Lung (tissue), 11 donors: ENCODE measurements at regions not wholly inside any gene's neighbourhood (a gene's known extent, or its start where the extent isn't known, plus 50 kb on each side); places are given as distances from the start of the nearest gene placed in this dataset.
A peak's percentile ranks its signal among the peaks of the same experiment; 100 is the strongest.

Experiments
- ATAC-seq: fragments of 200-7000 bp; cut with Tn5 transposase; one replicate; pipeline ENCODE4 v1.9.1; 2020; ENCODE audit warnings: moderate number of reproducible peaks; ENCODE audit not compliant: insufficient read depth, low FRiP score
- DNase-seq, 3 donors: peaks; one replicate each; pipeline ENCODE4 v3.0.0-alpha.2; 2013 to 2017
- H3K27ac ChIP-seq, 2 donors: one replicate each; pipeline ENCODE4 v1.5.1; 2013; ENCODE audit warnings: mild to moderate bottlenecking in 2 of 2, moderate library complexity in 2 of 2, control low read depth in 1 of 2, inconsistent platforms in 1 of 2, low read depth in 1 of 2, low read length in 1 of 2
- H3K27me3 ChIP-seq, 3 donors: one replicate each; pipeline ENCODE4 v1.5.1; 2013; ENCODE audit warnings: low read length in 2 of 3; ENCODE audit not compliant: control insufficient read depth in 3 of 3, insufficient read depth in 3 of 3
- H3K36me3 ChIP-seq, 4 donors: one replicate each; pipeline ENCODE4 v1.5.1; 2013; ENCODE audit warnings: low read length in 4 of 4, mild to moderate bottlenecking in 1 of 4, moderate library complexity in 1 of 4; ENCODE audit not compliant: control insufficient read depth in 4 of 4, insufficient read depth in 4 of 4
- H3K4me1 ChIP-seq, 5 donors: one replicate each; pipeline ENCODE4 v1.5.1; 2013; ENCODE audit warnings: low read length in 5 of 5, mild to moderate bottlenecking in 2 of 5, moderate library complexity in 1 of 5; ENCODE audit not compliant: control insufficient read depth in 5 of 5, insufficient read depth in 5 of 5
- H3K4me3 ChIP-seq: one replicate; pipeline ENCODE4 v1.5.1; 2013; ENCODE audit warnings: mild to moderate bottlenecking, control low read depth, moderate library complexity
- H3K9ac ChIP-seq, 2 donors: one replicate each; pipeline ENCODE4 v1.5.1; 2013; ENCODE audit warnings: low read length in 2 of 2, control low read depth in 1 of 2; ENCODE audit not compliant: insufficient read depth in 1 of 2
- H3K9me3 ChIP-seq, 4 donors: one replicate each; pipeline ENCODE4 v1.5.1; 2013; ENCODE audit warnings: low read length in 3 of 4, mild to moderate bottlenecking in 1 of 4, moderate library complexity in 1 of 4; ENCODE audit not compliant: control insufficient read depth in 4 of 4, insufficient read depth in 3 of 4
- CTCF ChIP-seq: IDR thresholded peaks from 2 replicates; pipeline ENCODE4 v1.5.1; 2012; ENCODE audit warnings: mild to moderate bottlenecking; ENCODE audit errors: control extremely low read depth, extremely low read depth
- WGBS, 2 donors: extraction: QIAGEN DNeasy Blood & Tissue Kit; methylation state at CpG; one replicate each; pipeline ENCODE4 v1.1.7; 2013; 5-methylcytosine and 5-hydroxymethylcytosine counted together
- donor health status: control.
- donor health status: control.
- donor health status: Bipolar disorder and iron deficiency.
- donor health status: healthy.
- donor health status: DM: yes; HTN: yes; CAD: no.

- H3K27me3 ChIP-seq = no peaks in the 10 kb centered on the region
- H3K27ac ChIP-seq = no peak overlapping the region
- peaks cover 0 to 16% (median 0%) of the 10 kb centered on the region in 5 donors for H3K4me1 ChIP-seq
- TF ChIP-seq CTCF = no peak
- H3K36me3 ChIP-seq = no peaks in the 10 kb centered on the region
- no peak overlapping the region for H3K4me3 ChIP-seq
- ATAC-seq (no peak), DNase-seq (no peak)
- WGBS, 2 donors = 69 to 92% methylated on average over 2 of the region's 2 CpGs
- H3K9me3 ChIP-seq = peaks cover 0 to 3% (median 0%) of the 10 kb centered on the region in 4 donors
- no peak overlapping the region for H3K9ac ChIP-seq
These were observed 141.9 kb upstream of the PMFBP1 start for GRCh38 chr16:72313903-72314302.

GRCh38 chr16:72312828-72313227, 140.9 kb upstream of the PMFBP1 start:
- Histone ChIP-seq H3K4me1 (peaks cover 0 to 15% (median 0%) of the 10 kb centered on the region in 5 donors), H3K4me3 (no peak overlapping the region), H3K27ac (no peak overlapping the region), H3K9ac (no peak overlapping the region), H3K27me3 (no peaks in the 10 kb centered on the region), H3K36me3 (no peaks in the 10 kb centered on the region), H3K9me3 (peaks cover 0 to 3% (median 0%) of the 10 kb centered on the region in 4 donors)
- TF ChIP-seq CTCF = no peak
- peak; percentile 16 to 69 (median 59) for DNase-seq
- no peak for ATAC-seq
- WGBS, 2 donors = 71 to 82% methylated on average over 4 of the region's 4 CpGs

- Histone ChIP-seq H3K9ac (no peak overlapping the region), H3K27ac (no peak overlapping the region), H3K4me3 (no peak overlapping the region), H3K9me3 (peaks cover 0 to 3% (median 0%) of the 10 kb centered on the region in 4 donors), H3K27me3 (no peaks in the 10 kb centered on the region), H3K36me3 (no peaks in the 10 kb centered on the region), H3K4me1 (peaks cover 0 to 6% (median 0%) of the 10 kb centered on the region in 5 donors)
- no peak for TF ChIP-seq CTCF
- 83 to 90% methylated on average over 2 of the region's 2 CpGs for WGBS, 2 donors
- ATAC-seq (no peak), DNase-seq (no peak)
These were observed 139.5 kb upstream of the PMFBP1 start for GRCh38 chr16:72311426-72311825.

GRCh38 chr16:72309001-72309400, 137.0 kb upstream of the PMFBP1 start:
- ATAC-seq (no peak), DNase-seq (peak in 1 of 3 donors; percentile 17)
- H3K4me1 ChIP-seq = peaks cover 0 to 6% (median 0%) of the 10 kb centered on the region in 5 donors
- no peaks in the 10 kb centered on the region for H3K36me3 ChIP-seq
- H3K27me3 ChIP-seq = no peaks in the 10 kb centered on the region
- TF ChIP-seq CTCF = no peak
- H3K27ac ChIP-seq = no peak overlapping the region
- peaks cover 0 to 3% (median 0%) of the 10 kb centered on the region in 4 donors for H3K9me3 ChIP-seq
- H3K4me3 ChIP-seq = no peak overlapping the region
- WGBS, 2 donors = 72 to 81% methylated on average over 4 of the region's 4 CpGs
- no peak overlapping the region for H3K9ac ChIP-seq
